ENCODE measurements at regions not wholly inside any gene's neighbourhood (a gene's known extent, or its start where the extent isn't known, plus 50 kb on each side); places are given as distances from the start of the nearest gene placed in this dataset.

DNA sequence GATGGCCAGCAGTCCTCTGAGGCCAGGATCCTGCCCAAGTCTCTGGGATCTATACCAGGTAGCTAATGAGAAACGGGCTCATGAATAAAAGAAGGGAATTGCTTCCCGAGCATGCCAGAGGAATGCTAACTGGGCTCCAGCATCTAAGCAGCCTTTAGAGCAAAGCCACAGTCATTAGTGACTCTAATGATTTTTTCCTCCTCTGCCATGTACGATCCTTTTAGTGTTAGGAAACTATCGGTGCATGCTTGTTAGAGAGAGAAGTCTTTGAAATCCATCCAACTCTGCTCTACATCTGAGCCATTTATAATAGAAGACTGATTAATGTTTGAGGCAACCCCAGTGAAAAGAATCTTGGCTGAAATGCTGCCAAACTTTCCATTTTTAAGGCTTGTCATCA, 124.9 kb upstream of the TCERG1L start:
- H3K4me3 ChIP-seq (ENCODE audit: low read length), result no peak overlapping the region
- H3K9me3 ChIP-seq (ENCODE audit: control insufficient read depth, low read depth, low read length), result no peaks in the 10 kb centered on the region
- H3K36me3 ChIP-seq (ENCODE audit: control insufficient read depth, low read depth, low read length), result no peaks in the 10 kb centered on the region
- no peak overlapping the region for H3K27ac ChIP-seq (ENCODE audit: low read length)
- no peaks in the 10 kb centered on the region for H3K27me3 ChIP-seq (ENCODE audit: control insufficient read depth, insufficient read depth, low read length)
- no peak overlapping the region for H3K9ac ChIP-seq (ENCODE audit: low read length)
- H3K4me1 ChIP-seq (ENCODE audit: control insufficient read depth, low read depth, low read length), result no peaks in the 10 kb centered on the region

GRCh38 chr10:131437556-131438475, 126.3 kb upstream of the TCERG1L start:
- Histone ChIP-seq H3K4me3 (ENCODE audit: low read length) (no peak overlapping the region), H3K27me3 (ENCODE audit: control insufficient read depth, insufficient read depth, low read length) (no peaks in the 10 kb centered on the region), H3K9ac (ENCODE audit: low read length) (no peak overlapping the region), H3K9me3 (ENCODE audit: control insufficient read depth, low read depth, low read length) (no peaks in the 10 kb centered on the region), H3K27ac (ENCODE audit: low read length) (no peak overlapping the region), H3K36me3 (ENCODE audit: control insufficient read depth, low read depth, low read length) (no peaks in the 10 kb centered on the region), H3K4me1 (ENCODE audit: control insufficient read depth, low read depth, low read length) (no peaks in the 10 kb centered on the region)

- Histone ChIP-seq H3K4me1 (ENCODE audit: control insufficient read depth, low read depth, low read length) (no peaks in the 10 kb centered on the region), H3K36me3 (ENCODE audit: control insufficient read depth, low read depth, low read length) (no peaks in the 10 kb centered on the region), H3K4me3 (ENCODE audit: low read length) (no peak overlapping the region), H3K9me3 (ENCODE audit: control insufficient read depth, low read depth, low read length) (no peaks in the 10 kb centered on the region), H3K27ac (ENCODE audit: low read length) (no peak overlapping the region), H3K27me3 (ENCODE audit: control insufficient read depth, insufficient read depth, low read length) (no peaks in the 10 kb centered on the region), H3K9ac (ENCODE audit: low read length) (no peak overlapping the region)
Measured at GRCh38 chr10:131438665-131439064, 127.1 kb upstream of the TCERG1L start.

- no peaks in the 10 kb centered on the region for H3K27me3 ChIP-seq (ENCODE audit: control insufficient read depth, insufficient read depth, low read length)
- H3K9ac ChIP-seq (ENCODE audit: low read length), result no peak overlapping the region
- no peaks in the 10 kb centered on the region for H3K4me1 ChIP-seq (ENCODE audit: control insufficient read depth, low read depth, low read length)
- no peak overlapping the region for H3K27ac ChIP-seq (ENCODE audit: low read length)
- no peaks in the 10 kb centered on the region for H3K36me3 ChIP-seq (ENCODE audit: control insufficient read depth, low read depth, low read length)
- no peak overlapping the region for H3K4me3 ChIP-seq (ENCODE audit: low read length)
- no peaks in the 10 kb centered on the region for H3K9me3 ChIP-seq (ENCODE audit: control insufficient read depth, low read depth, low read length)
Measured at GRCh38 chr10:131439705-131440104, 128.2 kb upstream of the TCERG1L start.

DNA sequence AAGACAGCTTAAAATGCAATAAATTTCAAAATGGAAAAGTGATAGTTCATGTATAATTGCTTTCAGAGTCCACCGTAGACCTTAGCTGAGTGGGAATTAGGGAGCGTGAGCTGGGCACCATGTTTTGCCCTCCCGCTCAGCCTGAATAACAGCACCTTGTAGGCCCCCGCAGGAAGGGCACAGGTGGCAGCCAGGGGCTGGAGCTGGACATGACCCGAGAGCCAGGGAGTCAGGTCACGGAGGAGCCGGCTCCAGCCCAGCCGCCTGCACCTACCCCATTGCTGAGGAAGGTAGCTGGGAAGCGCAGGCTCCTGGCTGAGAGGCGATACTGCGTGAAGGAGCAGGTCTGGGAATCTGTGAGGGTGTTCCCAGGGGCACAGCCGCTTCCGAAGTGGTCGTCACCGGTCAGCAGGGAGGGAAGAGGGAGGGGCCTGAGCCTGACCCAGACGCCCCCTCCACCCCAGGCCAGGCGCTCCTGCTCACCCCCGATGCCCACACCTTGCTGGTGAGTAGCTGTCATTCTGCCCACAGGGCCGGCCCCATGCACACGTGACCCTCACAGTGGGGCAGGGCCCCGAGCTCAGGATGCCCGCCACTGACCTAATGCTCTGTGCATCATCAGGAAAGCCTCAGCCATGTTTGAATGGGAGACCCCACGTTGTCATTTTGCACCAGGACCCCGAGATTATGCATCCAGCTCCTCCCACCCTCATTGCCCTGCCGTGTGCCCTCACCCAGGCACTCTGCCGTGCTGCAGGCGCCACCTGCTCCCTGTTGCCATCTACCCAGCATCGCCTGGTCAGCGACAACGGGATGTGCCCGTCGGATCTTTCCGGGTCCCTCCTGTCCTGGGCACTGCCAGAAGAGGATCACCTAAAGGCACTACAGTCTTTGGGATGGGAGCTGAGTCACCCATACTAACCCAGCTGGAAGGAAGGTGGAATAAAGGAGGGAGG, 129.2 kb upstream of the TCERG1L start:
- H3K9ac ChIP-seq (ENCODE audit: low read length), result no peak overlapping the region
- H3K27me3 ChIP-seq (ENCODE audit: control insufficient read depth, insufficient read depth, low read length), result no peaks in the 10 kb centered on the region
- H3K27ac ChIP-seq (ENCODE audit: low read length), result no peak overlapping the region
- H3K36me3 ChIP-seq (ENCODE audit: control insufficient read depth, low read depth, low read length), result no peaks in the 10 kb centered on the region
- no peaks in the 10 kb centered on the region for H3K4me1 ChIP-seq (ENCODE audit: control insufficient read depth, low read depth, low read length)
- no peaks in the 10 kb centered on the region for H3K9me3 ChIP-seq (ENCODE audit: control insufficient read depth, low read depth, low read length)
- no peak overlapping the region for H3K4me3 ChIP-seq (ENCODE audit: low read length)

DNA sequence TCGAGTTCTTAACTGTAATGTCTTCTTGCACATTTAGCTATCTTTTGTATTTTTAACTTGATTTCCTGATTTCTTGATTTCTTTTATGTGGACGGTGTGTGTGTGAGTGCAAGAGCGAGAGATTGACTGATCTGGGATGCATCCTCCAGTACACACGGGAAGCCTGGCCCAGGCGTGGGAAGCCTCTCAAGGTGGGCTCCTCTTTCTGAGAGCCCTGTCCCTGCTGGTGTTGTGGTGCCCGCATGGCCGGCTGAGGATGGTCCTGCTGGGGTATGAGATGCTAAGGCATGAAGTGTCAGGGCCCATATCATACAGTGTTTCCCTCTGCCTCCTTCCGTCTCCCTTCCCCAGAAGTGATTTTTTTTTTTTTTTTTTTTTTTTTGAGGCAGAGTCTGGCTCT, 130.8 kb upstream of the TCERG1L start:
- Histone ChIP-seq H3K27me3 (ENCODE audit: control insufficient read depth, insufficient read depth, low read length) (no peaks in the 10 kb centered on the region), H3K36me3 (ENCODE audit: control insufficient read depth, low read depth, low read length) (no peaks in the 10 kb centered on the region), H3K9me3 (ENCODE audit: control insufficient read depth, low read depth, low read length) (no peaks in the 10 kb centered on the region), H3K4me1 (ENCODE audit: control insufficient read depth, low read depth, low read length) (no peaks in the 10 kb centered on the region), H3K9ac (ENCODE audit: low read length) (no peak overlapping the region), H3K27ac (ENCODE audit: low read length) (no peak overlapping the region), H3K4me3 (ENCODE audit: low read length) (no peak overlapping the region)

- Histone ChIP-seq H3K27me3 (ENCODE audit: control insufficient read depth, insufficient read depth, low read length) (no peaks in the 10 kb centered on the region), H3K36me3 (ENCODE audit: control insufficient read depth, low read depth, low read length) (no peaks in the 10 kb centered on the region), H3K9me3 (ENCODE audit: control insufficient read depth, low read depth, low read length) (no peaks in the 10 kb centered on the region), H3K9ac (ENCODE audit: low read length) (no peak overlapping the region), H3K4me3 (ENCODE audit: low read length) (no peak overlapping the region), H3K4me1 (ENCODE audit: control insufficient read depth, low read depth, low read length) (no peaks in the 10 kb centered on the region), H3K27ac (ENCODE audit: low read length) (no peak overlapping the region)
Measured at GRCh38 chr10:131444286-131444685, 132.8 kb upstream of the TCERG1L start.

DNA sequence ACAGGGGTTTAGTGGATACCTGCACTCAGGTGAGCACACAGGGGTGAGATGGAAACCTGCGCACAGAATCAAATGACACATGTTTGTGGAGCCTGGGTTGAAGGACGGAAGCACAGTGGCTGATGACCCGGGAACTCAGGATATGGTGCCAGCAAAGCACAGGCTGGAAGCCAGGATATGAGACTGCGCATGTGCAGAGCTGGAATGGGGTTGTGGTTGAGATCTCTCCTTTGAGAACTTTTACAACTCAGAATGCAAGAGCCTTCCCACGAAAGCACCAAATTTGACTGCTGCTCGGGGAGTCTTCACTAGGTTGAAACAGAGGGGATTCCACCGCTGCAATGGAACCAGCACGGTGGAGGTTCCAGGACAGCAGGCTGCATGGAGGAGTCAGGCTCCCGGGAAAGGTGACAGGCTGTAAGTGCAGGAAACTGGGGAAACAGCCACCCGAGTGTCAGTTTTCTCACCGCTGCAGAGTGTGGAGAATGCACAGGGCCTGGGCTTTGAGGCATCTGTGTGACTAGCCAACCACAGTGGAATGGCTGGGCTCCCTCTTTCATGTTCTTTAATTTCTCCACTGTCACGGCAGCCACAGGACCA, 133.4 kb upstream of the TCERG1L start:
- Histone ChIP-seq H3K4me1 (ENCODE audit: control insufficient read depth, low read depth, low read length) (no peaks in the 10 kb centered on the region), H3K9ac (ENCODE audit: low read length) (no peak overlapping the region), H3K27ac (ENCODE audit: low read length) (no peak overlapping the region), H3K36me3 (ENCODE audit: control insufficient read depth, low read depth, low read length) (no peaks in the 10 kb centered on the region), H3K9me3 (ENCODE audit: control insufficient read depth, low read depth, low read length) (no peaks in the 10 kb centered on the region), H3K4me3 (ENCODE audit: low read length) (no peak overlapping the region), H3K27me3 (ENCODE audit: control insufficient read depth, insufficient read depth, low read length) (no peaks in the 10 kb centered on the region)

GRCh38 chr10:131445623-131446022, 134.1 kb upstream of the TCERG1L start:
- Histone ChIP-seq H3K27ac (ENCODE audit: low read length) (no peak overlapping the region), H3K4me3 (ENCODE audit: low read length) (no peak overlapping the region), H3K9me3 (ENCODE audit: control insufficient read depth, low read depth, low read length) (no peaks in the 10 kb centered on the region), H3K27me3 (ENCODE audit: control insufficient read depth, insufficient read depth, low read length) (no peaks in the 10 kb centered on the region), H3K4me1 (ENCODE audit: control insufficient read depth, low read depth, low read length) (no peaks in the 10 kb centered on the region), H3K9ac (ENCODE audit: low read length) (no peak overlapping the region), H3K36me3 (ENCODE audit: control insufficient read depth, low read depth, low read length) (no peaks in the 10 kb centered on the region)

GRCh38 chr10:131446171-131446570, 134.7 kb upstream of the TCERG1L start:
- Histone ChIP-seq H3K36me3 (ENCODE audit: control insufficient read depth, low read depth, low read length) (no peaks in the 10 kb centered on the region), H3K4me3 (ENCODE audit: low read length) (no peak overlapping the region), H3K27me3 (ENCODE audit: control insufficient read depth, insufficient read depth, low read length) (no peaks in the 10 kb centered on the region), H3K27ac (ENCODE audit: low read length) (no peak overlapping the region), H3K9me3 (ENCODE audit: control insufficient read depth, low read depth, low read length) (no peaks in the 10 kb centered on the region), H3K4me1 (ENCODE audit: control insufficient read depth, low read depth, low read length) (no peaks in the 10 kb centered on the region), H3K9ac (ENCODE audit: low read length) (no peak overlapping the region)

- Histone ChIP-seq H3K4me3 (ENCODE audit: low read length) (no peak overlapping the region), H3K27ac (ENCODE audit: low read length) (no peak overlapping the region), H3K9me3 (ENCODE audit: control insufficient read depth, low read depth, low read length) (no peaks in the 10 kb centered on the region), H3K4me1 (ENCODE audit: control insufficient read depth, low read depth, low read length) (peaks cover 11% of the 10 kb centered on the region), H3K36me3 (ENCODE audit: control insufficient read depth, low read depth, low read length) (no peaks in the 10 kb centered on the region), H3K27me3 (ENCODE audit: control insufficient read depth, insufficient read depth, low read length) (peaks cover 8% of the 10 kb centered on the region), H3K9ac (ENCODE audit: low read length) (no peak overlapping the region)
Measured at GRCh38 chr10:131448171-131448570, 136.7 kb upstream of the TCERG1L start.

Data from iPS-18a (cell line).